ENCODE measurements at regions not wholly inside any gene's neighbourhood (a gene's known extent, or its start where the extent isn't known, plus 50 kb on each side); places are given as distances from the start of the nearest gene placed in this dataset.

GRCh38 chr7:12456506-12456905 lies 52.8 kb upstream of the VWDE start:
- no peak for FAIRE-seq

GRCh38 chr7:12458520-12459131 lies 55.0 kb upstream of the VWDE start:
- FAIRE-seq: peak; percentile 95

- FAIRE-seq: no peak
Observed at GRCh38 chr7:12467837-12468236, 64.2 kb upstream of the VWDE start.

GRCh38 chr7:12469568-12469967 lies 65.9 kb upstream of the VWDE start:
- no peak for FAIRE-seq

- FAIRE-seq: no peak
Observed at GRCh38 chr7:12470930-12471329, 67.3 kb upstream of the VWDE start.

GRCh38 chr7:12474035-12474434 lies 70.4 kb upstream of the VWDE start:
- FAIRE-seq: no peak

GRCh38 chr7:12475362-12476063 lies 71.8 kb upstream of the VWDE start:
- FAIRE-seq: no peak

- FAIRE-seq: no peak
Observed at GRCh38 chr7:12477620-12478019, 74.0 kb upstream of the VWDE start.

GRCh38 chr7:12481722-12482121 lies 78.1 kb upstream of the VWDE start:
- no peak for FAIRE-seq

- no peak for FAIRE-seq
Observed at GRCh38 chr7:12485845-12486244, 82.2 kb upstream of the VWDE start.

GRCh38 chr7:12488341-12488740 lies 82.2 kb upstream of the SCIN start:
- FAIRE-seq: no peak

- FAIRE-seq: peak; percentile 83
Observed at GRCh38 chr7:12490107-12490688, 80.3 kb upstream of the SCIN start.

- FAIRE-seq: no peak
Observed at GRCh38 chr7:12490940-12491339, 79.6 kb upstream of the SCIN start.

- no peak for FAIRE-seq
Observed at GRCh38 chr7:12491526-12491925, 79.0 kb upstream of the SCIN start.

GRCh38 chr7:12493407-12493806 lies 77.1 kb upstream of the SCIN start:
- FAIRE-seq: no peak

GRCh38 chr7:12493863-12494686 lies 76.4 kb upstream of the SCIN start:
- no peak for FAIRE-seq

- FAIRE-seq: no peak
Observed at GRCh38 chr7:12494687-12495024, 75.9 kb upstream of the SCIN start.

GRCh38 chr7:12496901-12497674 lies 73.4 kb upstream of the SCIN start:
- FAIRE-seq: peak; percentile 97

- FAIRE-seq: no peak
Observed at GRCh38 chr7:12504149-12504548, 66.4 kb upstream of the SCIN start.

GRCh38 chr7:12508005-12508404 lies 62.5 kb upstream of the SCIN start:
- no peak for FAIRE-seq

GRCh38 chr7:12508554-12508953 lies 62.0 kb upstream of the SCIN start:
- no peak for FAIRE-seq

- no peak for FAIRE-seq
Observed at GRCh38 chr7:12517451-12517850, 53.1 kb upstream of the SCIN start.
